HUES64 (cell line): ENCODE measurements at regions not wholly inside any gene's neighbourhood (a gene's known extent, or its start where the extent isn't known, plus 50 kb on each side); places are given as distances from the start of the nearest gene placed in this dataset.

ENCODE experiments used
- H3K27ac ChIP-seq: 2 replicates; pipeline ENCODE4 v1.7.0; 2013; ENCODE audit warnings: low read depth, low read length, inconsistent platforms
- H3K27me3 ChIP-seq: 2 replicates; pipeline ENCODE4 v1.6.1; 2013; ENCODE audit warnings: mild to moderate bottlenecking, low read length; ENCODE audit not compliant: insufficient read depth
- H3K36me3 ChIP-seq: 2 replicates; pipeline ENCODE4 v1.6.1; 2013; ENCODE audit warnings: mild to moderate bottlenecking, low read length; ENCODE audit not compliant: insufficient read depth
- H3K4me1 ChIP-seq: 2 replicates; pipeline ENCODE4 v1.6.1; 2013; ENCODE audit warnings: mild to moderate bottlenecking, low read length, moderate library complexity; ENCODE audit not compliant: insufficient read depth
- H3K4me3 ChIP-seq: 2 replicates; pipeline ENCODE4 v1.5.1; 2013; ENCODE audit warnings: mild to moderate bottlenecking, low read length, moderate library complexity
- H3K9ac ChIP-seq: 2 replicates; pipeline ENCODE4 v1.6.1; 2013; ENCODE audit warnings: mild to moderate bottlenecking, low read depth, low read length
- H3K9me3 ChIP-seq: 2 replicates; pipeline ENCODE4 v1.6.1; 2013; ENCODE audit warnings: low read depth, low read length; ENCODE audit not compliant: insufficient read depth
- WGBS: fragments of 150-250, 120-280 bp; methylation state at CpG from one replicate; pipeline ENCODE4 v1.1.7; 2013; ENCODE audit warnings: missing lambda C conversion rate; 5-methylcytosine and 5-hydroxymethylcytosine counted together

- Histone ChIP-seq H3K9me3 (no peaks in the 10 kb centered on the region), H3K27me3 (no peaks in the 10 kb centered on the region), H3K9ac (no peak overlapping the region), H3K4me1 (no peaks in the 10 kb centered on the region), H3K4me3 (no peak overlapping the region), H3K36me3 (no peaks in the 10 kb centered on the region), H3K27ac (no peak overlapping the region)
- WGBS, result 91% methylated on average over 6 of the region's 7 CpGs
These were observed 192.6 kb upstream of the MYT1L start for GRCh38 chr2:2523461-2524347.

DNA sequence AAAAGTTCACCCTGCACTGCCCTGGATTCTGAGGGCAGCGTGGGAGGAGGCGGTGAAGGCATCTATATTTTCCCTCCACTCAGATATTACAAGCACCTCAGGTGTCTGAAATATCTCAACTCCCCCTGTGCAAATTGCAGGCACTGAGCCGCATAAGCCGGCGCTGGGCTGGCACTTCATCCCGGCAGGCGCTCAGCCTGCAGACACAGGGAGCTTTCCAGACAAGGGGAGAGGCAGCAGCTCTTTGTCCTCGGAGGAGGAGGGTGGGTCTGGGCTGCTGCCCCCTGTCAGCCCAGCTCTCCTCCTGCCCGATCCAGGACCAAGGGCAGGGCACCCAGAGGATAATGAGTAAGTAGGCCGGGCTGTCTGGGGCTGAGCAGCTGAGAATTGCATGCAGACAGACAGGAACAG lies 189.3 kb upstream of the MYT1L start:
- no peak overlapping the region for H3K4me3 ChIP-seq
- 71% methylated on average over 10 of the region's 10 CpGs for WGBS
- no peak overlapping the region for H3K27ac ChIP-seq
- no peaks in the 10 kb centered on the region for H3K4me1 ChIP-seq
- H3K9me3 ChIP-seq, result no peaks in the 10 kb centered on the region
- no peak overlapping the region for H3K9ac ChIP-seq
- no peaks in the 10 kb centered on the region for H3K36me3 ChIP-seq
- H3K27me3 ChIP-seq, result no peaks in the 10 kb centered on the region

DNA sequence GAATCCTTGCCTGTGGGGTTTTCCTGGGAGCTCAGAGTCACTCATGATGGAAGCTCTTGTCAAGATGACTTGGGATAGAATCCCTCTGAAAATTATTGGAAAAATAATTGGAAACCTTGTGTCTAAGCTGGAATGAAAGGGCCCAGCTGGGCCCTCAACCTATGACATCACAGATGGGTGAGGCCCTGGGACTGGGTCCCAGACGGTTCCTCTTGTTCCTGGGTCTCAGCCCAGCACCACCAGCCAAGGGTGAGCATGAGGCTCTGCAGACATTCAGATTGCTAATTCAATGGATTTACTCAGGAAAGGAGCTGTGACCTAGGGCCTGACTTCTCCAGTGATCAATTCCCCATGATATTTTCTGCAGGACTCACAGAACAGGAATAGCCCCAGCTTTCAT lies 188.3 kb upstream of the MYT1L start:
- no peak overlapping the region for H3K9ac ChIP-seq
- no peak overlapping the region for H3K4me3 ChIP-seq
- no peaks in the 10 kb centered on the region for H3K27me3 ChIP-seq
- no peak overlapping the region for H3K27ac ChIP-seq
- H3K4me1 ChIP-seq, result no peaks in the 10 kb centered on the region
- no peaks in the 10 kb centered on the region for H3K36me3 ChIP-seq
- H3K9me3 ChIP-seq, result no peaks in the 10 kb centered on the region
- 91% methylated on average over 1 of the region's 1 CpG for WGBS

- no peaks in the 10 kb centered on the region for H3K4me1 ChIP-seq
- H3K27ac ChIP-seq, result no peak overlapping the region
- no peak overlapping the region for H3K4me3 ChIP-seq
- H3K27me3 ChIP-seq, result no peaks in the 10 kb centered on the region
- no peaks in the 10 kb centered on the region for H3K36me3 ChIP-seq
- H3K9ac ChIP-seq, result no peak overlapping the region
- no peaks in the 10 kb centered on the region for H3K9me3 ChIP-seq
- WGBS, result 66% methylated on average over 2 of the region's 2 CpGs
These were observed 186.3 kb upstream of the MYT1L start for GRCh38 chr2:2517399-2517798.

GRCh38 chr2:2516386-2516785 lies 185.3 kb upstream of the MYT1L start:
- H3K27ac ChIP-seq, result no peak overlapping the region
- no peak overlapping the region for H3K9ac ChIP-seq
- H3K36me3 ChIP-seq, result no peaks in the 10 kb centered on the region
- H3K27me3 ChIP-seq, result no peaks in the 10 kb centered on the region
- H3K4me1 ChIP-seq, result no peaks in the 10 kb centered on the region
- no peaks in the 10 kb centered on the region for H3K9me3 ChIP-seq
- no peak overlapping the region for H3K4me3 ChIP-seq
- WGBS, result 94% methylated on average over 14 of the region's 14 CpGs

DNA sequence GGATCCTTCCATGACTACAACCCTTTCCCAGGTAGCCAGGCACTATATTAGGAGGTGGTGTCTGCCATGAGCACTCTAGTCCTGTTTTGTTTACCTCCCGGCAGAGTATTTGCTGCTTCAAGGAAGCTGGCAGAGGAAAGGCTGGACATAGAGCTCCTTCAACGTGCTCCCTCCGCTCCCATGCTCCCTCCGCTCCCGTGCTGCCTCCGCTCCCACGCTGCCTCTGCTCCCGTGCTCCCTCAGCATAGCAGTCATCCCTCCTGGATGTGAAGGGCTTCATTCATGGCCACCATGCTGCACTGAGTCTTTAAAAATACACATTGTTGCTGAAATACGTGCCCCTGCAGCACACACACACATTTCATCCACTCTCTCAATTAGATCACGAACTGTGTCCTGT lies 181.9 kb upstream of the MYT1L start:
- WGBS, result 92% methylated on average over 10 of the region's 10 CpGs
- no peak overlapping the region for H3K27ac ChIP-seq
- H3K4me1 ChIP-seq, result no peaks in the 10 kb centered on the region
- no peaks in the 10 kb centered on the region for H3K27me3 ChIP-seq
- no peak overlapping the region for H3K9ac ChIP-seq
- no peaks in the 10 kb centered on the region for H3K36me3 ChIP-seq
- H3K4me3 ChIP-seq, result no peak overlapping the region
- H3K9me3 ChIP-seq, result no peaks in the 10 kb centered on the region

GRCh38 chr2:2507417-2507997 lies 176.4 kb upstream of the MYT1L start:
- 88% methylated on average over 20 of the region's 20 CpGs for WGBS
- H3K27me3 ChIP-seq, result no peaks in the 10 kb centered on the region
- no peak overlapping the region for H3K4me3 ChIP-seq
- H3K36me3 ChIP-seq, result no peaks in the 10 kb centered on the region
- H3K9me3 ChIP-seq, result peaks cover 17% of the 10 kb centered on the region
- H3K4me1 ChIP-seq, result no peaks in the 10 kb centered on the region
- no peak overlapping the region for H3K9ac ChIP-seq
- no peak overlapping the region for H3K27ac ChIP-seq

DNA sequence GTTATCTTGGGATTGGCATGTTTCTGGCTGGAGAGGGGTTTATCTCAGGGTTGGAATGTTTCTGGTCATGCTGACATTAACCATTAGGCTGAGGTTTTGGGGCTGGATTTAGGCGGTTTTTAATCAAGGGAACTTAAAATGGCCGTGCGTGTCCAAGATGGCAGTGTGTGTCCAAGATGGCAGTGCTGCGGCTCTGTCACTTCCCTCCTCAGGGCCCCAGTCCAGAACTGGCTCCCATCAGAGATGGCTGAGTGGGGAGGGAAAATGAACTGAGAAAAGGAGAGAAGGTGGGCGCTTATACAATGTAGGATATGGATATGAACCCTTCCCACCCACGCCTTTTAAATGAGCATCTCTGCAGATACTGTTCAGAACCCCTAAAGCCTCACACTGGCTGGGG lies 175.5 kb upstream of the MYT1L start:
- no peak overlapping the region for H3K27ac ChIP-seq
- peaks cover 17% of the 10 kb centered on the region for H3K9me3 ChIP-seq
- no peaks in the 10 kb centered on the region for H3K36me3 ChIP-seq
- no peak overlapping the region for H3K4me3 ChIP-seq
- 94% methylated on average over 5 of the region's 6 CpGs for WGBS
- no peaks in the 10 kb centered on the region for H3K27me3 ChIP-seq
- H3K4me1 ChIP-seq, result no peaks in the 10 kb centered on the region
- H3K9ac ChIP-seq, result no peak overlapping the region

GRCh38 chr2:2505604-2506003 lies 174.5 kb upstream of the MYT1L start:
- H3K9me3 ChIP-seq, result peaks cover 17% of the 10 kb centered on the region
- 94% methylated on average over 4 of the region's 4 CpGs for WGBS
- no peak overlapping the region for H3K9ac ChIP-seq
- H3K27ac ChIP-seq, result no peak overlapping the region
- H3K36me3 ChIP-seq, result no peaks in the 10 kb centered on the region
- H3K4me1 ChIP-seq, result no peaks in the 10 kb centered on the region
- no peak overlapping the region for H3K4me3 ChIP-seq
- H3K27me3 ChIP-seq, result no peaks in the 10 kb centered on the region

- no peaks in the 10 kb centered on the region for H3K27me3 ChIP-seq
- H3K4me1 ChIP-seq, result no peaks in the 10 kb centered on the region
- no peaks in the 10 kb centered on the region for H3K36me3 ChIP-seq
- 91% methylated on average over 6 of the region's 6 CpGs for WGBS
- no peak overlapping the region for H3K9ac ChIP-seq
- H3K27ac ChIP-seq, result no peak overlapping the region
- H3K4me3 ChIP-seq, result no peak overlapping the region
- peaks cover 17% of the 10 kb centered on the region for H3K9me3 ChIP-seq
These were observed 172.9 kb upstream of the MYT1L start for GRCh38 chr2:2503864-2504418.

DNA sequence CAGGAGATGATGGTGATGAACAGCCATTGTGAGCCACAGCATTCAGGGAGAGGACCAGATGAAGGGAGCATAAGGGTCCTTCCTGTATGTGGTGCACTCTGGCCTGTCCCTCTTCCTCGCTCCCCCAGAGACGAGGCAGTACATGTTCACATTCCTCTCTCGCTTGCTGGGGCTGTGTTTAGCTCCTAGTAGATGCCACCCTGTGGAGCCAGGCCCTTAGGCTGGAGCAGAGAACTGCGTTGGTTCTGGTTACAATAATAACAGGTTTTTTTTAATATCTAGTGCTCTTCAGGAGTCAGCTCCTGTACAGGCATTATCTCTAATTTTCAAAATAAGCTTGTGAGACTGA lies 171.1 kb upstream of the MYT1L start:
- Histone ChIP-seq H3K27me3 (no peaks in the 10 kb centered on the region), H3K9me3 (peaks cover 17% of the 10 kb centered on the region), H3K4me3 (no peak overlapping the region), H3K36me3 (no peaks in the 10 kb centered on the region), H3K4me1 (no peaks in the 10 kb centered on the region), H3K9ac (no peak overlapping the region), H3K27ac (no peak overlapping the region)
- 98% methylated on average over 4 of the region's 4 CpGs for WGBS
